Activated naive CD4-positive, alpha-beta T cell treated with anti-CD3 and anti-CD28 coated beads, Interleukin-2, amount 50 U/mL, for 24 hours (primary cell): ENCODE measurements at regions not wholly inside any gene's neighbourhood (a gene's known extent, or its start where the extent isn't known, plus 50 kb on each side); places are given as distances from the start of the nearest gene placed in this dataset.
"Not testable (repeated sequence)": the region's sequence is repeated elsewhere in the genome, so short reads cannot be mapped to it uniquely, and the experiment has no call there.

Experiments
- H3K27ac Mint-ChIP-seq: one replicate; pipeline ENCODE4 v1.8.0; 2021; ENCODE audit warnings: mild to moderate bottlenecking, mixed read lengths
- H3K27me3 Mint-ChIP-seq: one replicate; pipeline ENCODE4 v1.8.0; 2021; ENCODE audit warnings: mixed read lengths
- H3K36me3 Mint-ChIP-seq: one replicate; pipeline ENCODE4 v1.8.0; 2021; ENCODE audit warnings: mixed read lengths
- H3K4me1 Mint-ChIP-seq: one replicate; pipeline ENCODE4 v1.8.0; 2021; ENCODE audit warnings: mixed read lengths
- H3K4me3 Mint-ChIP-seq: one replicate; pipeline ENCODE4 v1.8.0; 2021; ENCODE audit warnings: mild to moderate bottlenecking, mixed read lengths
- H3K9me3 Mint-ChIP-seq: one replicate; pipeline ENCODE4 v1.8.0; 2021; ENCODE audit warnings: mixed read lengths

- no peak overlapping the region for H3K4me3 Mint-ChIP-seq
- no peak overlapping the region for H3K27ac Mint-ChIP-seq
- no peaks in the 10 kb centered on the region for H3K36me3 Mint-ChIP-seq
- no peaks in the 10 kb centered on the region for H3K27me3 Mint-ChIP-seq
- no peaks in the 10 kb centered on the region for H3K4me1 Mint-ChIP-seq
- peaks cover 10% of the 10 kb centered on the region for H3K9me3 Mint-ChIP-seq
These were observed 1587.4 kb upstream of the AGA start for GRCh38 chr4:179029683-179030082.

GRCh38 chr4:179040259-179040658 is 1598.0 kb upstream of the AGA start:
- H3K9me3 Mint-ChIP-seq: no peaks in the 10 kb centered on the region
- no peak overlapping the region for H3K27ac Mint-ChIP-seq
- H3K4me3 Mint-ChIP-seq: no peak overlapping the region
- no peaks in the 10 kb centered on the region for H3K4me1 Mint-ChIP-seq
- no peaks in the 10 kb centered on the region for H3K36me3 Mint-ChIP-seq
- H3K27me3 Mint-ChIP-seq: no peaks in the 10 kb centered on the region

GRCh38 chr4:179048839-179049453 is 1606.7 kb upstream of the AGA start:
- Mint-ChIP-seq H3K36me3 (no peaks in the 10 kb centered on the region), H3K9me3 (peaks cover 17% of the 10 kb centered on the region), H3K27me3 (no peaks in the 10 kb centered on the region), H3K4me3 (no peak overlapping the region), H3K27ac (no peak overlapping the region), H3K4me1 (no peaks in the 10 kb centered on the region)

GRCh38 chr4:179051206-179051605 is 1609.0 kb upstream of the AGA start:
- no peak overlapping the region for H3K27ac Mint-ChIP-seq
- peaks cover 16% of the 10 kb centered on the region for H3K9me3 Mint-ChIP-seq
- no peaks in the 10 kb centered on the region for H3K4me1 Mint-ChIP-seq
- no peaks in the 10 kb centered on the region for H3K36me3 Mint-ChIP-seq
- H3K27me3 Mint-ChIP-seq: no peaks in the 10 kb centered on the region
- H3K4me3 Mint-ChIP-seq: no peak overlapping the region

GRCh38 chr4:179059396-179059795 is 1617.2 kb upstream of the AGA start:
- H3K4me1 Mint-ChIP-seq: no peaks in the 10 kb centered on the region
- H3K4me3 Mint-ChIP-seq: no peak overlapping the region
- H3K36me3 Mint-ChIP-seq: no peaks in the 10 kb centered on the region
- H3K9me3 Mint-ChIP-seq: peaks cover 11% of the 10 kb centered on the region
- H3K27ac Mint-ChIP-seq: no peak overlapping the region
- H3K27me3 Mint-ChIP-seq: no peaks in the 10 kb centered on the region

- H3K4me1 Mint-ChIP-seq, H3K4me3 Mint-ChIP-seq, H3K27me3 Mint-ChIP-seq, H3K27ac Mint-ChIP-seq, H3K9me3 Mint-ChIP-seq, H3K36me3 Mint-ChIP-seq: not testable (repeated sequence)
These were observed 1624.0 kb upstream of the AGA start for GRCh38 chr4:179066254-179066653.

- no peak overlapping the region for H3K27ac Mint-ChIP-seq
- H3K27me3 Mint-ChIP-seq: no peaks in the 10 kb centered on the region
- H3K4me1 Mint-ChIP-seq: no peaks in the 10 kb centered on the region
- H3K36me3 Mint-ChIP-seq: no peaks in the 10 kb centered on the region
- H3K4me3 Mint-ChIP-seq: no peak overlapping the region
- peaks cover 10% of the 10 kb centered on the region for H3K9me3 Mint-ChIP-seq
These were observed 1628.9 kb upstream of the AGA start for GRCh38 chr4:179071131-179071530.

- Mint-ChIP-seq H3K4me1 (no peaks in the 10 kb centered on the region), H3K9me3 (peaks cover 10% of the 10 kb centered on the region), H3K27me3 (no peaks in the 10 kb centered on the region), H3K27ac (no peak overlapping the region), H3K36me3 (no peaks in the 10 kb centered on the region), H3K4me3 (no peak overlapping the region)
These were observed 1634.6 kb upstream of the AGA start for GRCh38 chr4:179076865-179077264.

- Mint-ChIP-seq H3K9me3 (no peaks in the 10 kb centered on the region), H3K4me1 (no peaks in the 10 kb centered on the region), H3K27ac (no peak overlapping the region), H3K4me3 (no peak overlapping the region), H3K36me3 (no peaks in the 10 kb centered on the region), H3K27me3 (no peaks in the 10 kb centered on the region)
These were observed 1653.5 kb upstream of the AGA start for GRCh38 chr4:179095585-179096221.

GRCh38 chr4:179097741-179098140 is 1655.5 kb upstream of the AGA start:
- H3K4me1 Mint-ChIP-seq: no peaks in the 10 kb centered on the region
- H3K27ac Mint-ChIP-seq: no peak overlapping the region
- H3K36me3 Mint-ChIP-seq: no peaks in the 10 kb centered on the region
- H3K27me3 Mint-ChIP-seq: no peaks in the 10 kb centered on the region
- H3K9me3 Mint-ChIP-seq: no peaks in the 10 kb centered on the region
- no peak overlapping the region for H3K4me3 Mint-ChIP-seq

GRCh38 chr4:179110356-179110755 is 1668.1 kb upstream of the AGA start:
- Mint-ChIP-seq H3K9me3 (peaks cover 4% of the 10 kb centered on the region), H3K27me3 (no peaks in the 10 kb centered on the region), H3K4me3 (no peak overlapping the region), H3K27ac (no peak overlapping the region), H3K36me3 (no peaks in the 10 kb centered on the region), H3K4me1 (no peaks in the 10 kb centered on the region)

- Mint-ChIP-seq H3K9me3 (peaks cover 4% of the 10 kb centered on the region), H3K4me3 (no peak overlapping the region), H3K27ac (no peak overlapping the region), H3K27me3 (no peaks in the 10 kb centered on the region), H3K36me3 (no peaks in the 10 kb centered on the region), H3K4me1 (no peaks in the 10 kb centered on the region)
These were observed 1668.6 kb upstream of the AGA start for GRCh38 chr4:179110816-179111215.

GRCh38 chr4:179112441-179113170 is 1670.4 kb upstream of the AGA start:
- no peaks in the 10 kb centered on the region for H3K4me1 Mint-ChIP-seq
- H3K27ac Mint-ChIP-seq: no peak overlapping the region
- H3K9me3 Mint-ChIP-seq: no peaks in the 10 kb centered on the region
- H3K4me3 Mint-ChIP-seq: no peak overlapping the region
- no peaks in the 10 kb centered on the region for H3K36me3 Mint-ChIP-seq
- no peaks in the 10 kb centered on the region for H3K27me3 Mint-ChIP-seq

- Mint-ChIP-seq H3K9me3 (no peaks in the 10 kb centered on the region), H3K27ac (no peak overlapping the region)
These were observed 1672.4 kb upstream of the AGA start for GRCh38 chr4:179114615-179115014.

GRCh38 chr4:179116011-179116410 is 1673.8 kb upstream of the AGA start:
- H3K27ac Mint-ChIP-seq: no peak overlapping the region
- H3K36me3 Mint-ChIP-seq: no peaks in the 10 kb centered on the region
- no peaks in the 10 kb centered on the region for H3K4me1 Mint-ChIP-seq
- no peaks in the 10 kb centered on the region for H3K27me3 Mint-ChIP-seq
- no peak overlapping the region for H3K4me3 Mint-ChIP-seq
- H3K9me3 Mint-ChIP-seq: peaks cover 4% of the 10 kb centered on the region

More at GRCh38 chr4:179114615-179115014, 1672.4 kb upstream of the AGA start:
- H3K4me3 Mint-ChIP-seq: no peak overlapping the region
- no peaks in the 10 kb centered on the region for H3K27me3 Mint-ChIP-seq
- no peaks in the 10 kb centered on the region for H3K4me1 Mint-ChIP-seq
- no peaks in the 10 kb centered on the region for H3K36me3 Mint-ChIP-seq

- H3K27ac Mint-ChIP-seq: no peak overlapping the region
- no peaks in the 10 kb centered on the region for H3K4me1 Mint-ChIP-seq
- H3K36me3 Mint-ChIP-seq: no peaks in the 10 kb centered on the region
- no peak overlapping the region for H3K4me3 Mint-ChIP-seq
- H3K9me3 Mint-ChIP-seq: peaks cover 5% of the 10 kb centered on the region
- no peaks in the 10 kb centered on the region for H3K27me3 Mint-ChIP-seq
These were observed 1674.3 kb upstream of the AGA start for GRCh38 chr4:179116581-179116980.
